CD4-positive, alpha-beta T cell treated with Interleukin-1 beta for 1 hour (primary cell): ENCODE measurements at regions not wholly inside any gene's neighbourhood (a gene's known extent, or its start where the extent isn't known, plus 50 kb on each side); places are given as distances from the start of the nearest gene placed in this dataset.

Source experiments
- DNase-seq, 2 donors: peaks; one replicate each; pipeline ENCODE4 v3.0.0-alpha.2; 2020 to 2022

DNA sequence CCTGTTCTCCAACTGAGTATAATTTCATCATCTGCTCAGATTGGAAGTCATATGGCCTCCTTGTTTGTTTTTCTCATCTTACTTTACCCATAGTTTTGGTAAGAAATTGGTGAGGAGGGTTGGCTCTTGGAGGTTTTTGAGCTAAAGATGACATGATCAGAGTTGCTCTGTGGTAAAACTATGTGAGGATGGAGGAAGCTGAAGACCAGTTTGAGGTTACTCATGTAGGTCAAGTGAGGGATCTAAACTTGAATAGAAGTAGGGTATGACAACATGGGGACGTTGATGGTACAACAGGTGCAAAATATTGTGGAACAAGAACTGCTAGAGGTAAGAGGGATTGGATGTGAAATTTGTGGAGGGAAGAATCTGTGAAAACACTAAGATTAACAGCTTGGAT, 87.7 kb upstream of the NEO1 start:
- DNase-seq, result no peak

DNA sequence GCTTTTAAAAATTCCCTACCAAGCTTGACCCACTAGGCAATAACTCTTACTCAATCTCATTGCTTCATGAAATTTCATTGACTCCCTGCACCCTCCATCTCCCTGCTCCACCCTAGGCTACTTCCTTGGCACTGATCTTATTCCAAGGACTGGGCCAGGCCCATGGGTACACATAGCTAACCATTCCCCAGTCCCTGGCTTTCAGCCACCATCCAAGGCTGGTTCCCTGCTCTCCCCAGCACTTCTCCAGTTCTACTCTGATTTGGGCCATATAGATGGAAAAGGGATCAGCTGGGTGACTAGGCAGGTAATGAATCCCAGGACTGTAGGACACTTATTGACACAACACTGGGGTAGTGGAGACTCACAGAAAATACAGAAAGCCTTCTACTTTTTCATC, 88.1 kb upstream of the NEO1 start:
- DNase-seq, result no peak

DNA sequence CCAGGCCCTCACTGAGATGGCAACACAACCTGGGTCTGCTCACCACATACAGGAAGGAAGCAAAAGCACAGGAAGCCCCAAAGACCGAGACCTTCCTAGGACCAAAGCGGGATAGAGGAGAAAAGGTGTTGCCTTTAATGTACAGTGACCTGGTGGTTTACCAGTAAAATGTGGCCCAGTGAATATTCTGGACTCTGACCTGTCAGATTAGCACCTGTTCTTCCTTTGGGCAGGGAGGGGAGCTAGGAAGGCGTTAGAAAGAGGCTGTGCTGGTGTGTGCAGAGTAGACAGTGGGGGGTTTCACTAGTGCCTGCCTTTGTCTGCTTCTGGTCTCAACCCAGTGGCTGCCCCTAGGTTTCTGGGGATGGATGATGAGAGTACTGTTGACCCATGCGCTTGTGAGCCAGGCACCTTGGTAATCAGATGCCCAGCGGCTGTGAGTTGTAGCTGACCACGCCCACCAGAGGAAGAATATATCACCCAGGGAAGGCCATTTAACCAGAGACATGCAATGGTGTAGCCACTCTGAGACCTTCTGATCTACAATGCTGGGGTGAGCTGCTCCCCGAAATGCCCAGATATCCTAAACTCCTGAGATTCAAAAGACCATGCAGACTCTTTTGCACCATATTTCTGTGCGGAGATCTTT, 90.1 kb upstream of the NEO1 start:
- no peak for DNase-seq

DNA sequence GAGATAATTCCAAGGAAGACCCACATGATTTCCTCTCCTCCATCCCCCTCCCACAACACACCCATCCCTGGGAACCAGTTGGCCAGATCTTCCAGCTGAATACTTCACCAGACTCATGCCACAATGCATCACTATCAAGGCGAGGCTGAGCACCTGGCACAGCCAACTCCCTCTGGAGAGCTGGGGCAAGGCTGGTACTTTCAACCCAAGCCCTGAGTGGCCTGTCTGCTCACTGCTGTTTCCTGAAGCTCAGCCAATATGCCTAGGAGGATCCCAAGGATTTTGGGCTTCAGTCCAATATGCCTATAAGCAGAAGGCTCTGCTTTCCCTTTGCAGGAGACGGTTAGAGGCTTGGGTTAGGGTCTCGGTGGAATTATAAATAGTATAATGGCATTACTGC, 90.9 kb upstream of the NEO1 start:
- DNase-seq, result no peak

DNA sequence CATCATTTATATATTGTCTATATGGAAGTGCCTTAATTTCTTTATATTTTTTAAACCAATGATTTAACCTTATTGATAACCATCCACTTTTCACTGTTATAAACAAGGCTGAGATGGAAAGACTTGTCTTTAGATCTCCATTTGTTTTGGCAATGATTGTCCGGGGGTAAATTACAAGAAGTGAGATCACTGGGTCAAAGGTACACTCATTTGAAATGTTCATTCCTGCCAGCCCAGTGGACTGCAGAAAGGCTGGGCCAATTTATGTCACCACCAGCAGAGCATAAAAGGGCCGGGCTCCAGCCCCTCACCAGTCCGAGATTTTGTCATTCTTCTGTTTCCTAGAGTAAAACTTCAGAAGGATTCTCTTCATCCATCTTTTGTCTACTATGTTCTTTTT, 93.6 kb upstream of the NEO1 start:
- DNase-seq, result no peak

DNA sequence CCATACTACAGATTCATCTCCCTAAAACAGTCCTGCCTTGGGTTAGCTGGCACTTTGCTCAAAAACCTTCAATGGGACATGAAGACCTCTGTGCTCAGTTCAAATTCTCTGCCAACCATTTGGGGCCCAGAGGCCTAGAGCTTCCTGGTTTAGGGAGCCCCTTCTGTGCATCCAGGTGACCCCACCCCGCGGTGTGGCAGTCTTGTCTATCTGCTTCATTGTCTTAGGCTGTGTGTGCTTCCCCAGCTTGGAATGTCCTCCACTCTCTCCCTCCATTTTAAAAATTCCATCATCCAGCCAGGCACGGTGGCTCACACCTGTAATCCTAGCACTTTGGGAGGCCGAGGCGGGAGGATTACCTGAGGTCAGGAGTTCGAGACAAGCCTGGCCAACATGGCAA, 99.0 kb upstream of the NEO1 start:
- no peak for DNase-seq

DNA sequence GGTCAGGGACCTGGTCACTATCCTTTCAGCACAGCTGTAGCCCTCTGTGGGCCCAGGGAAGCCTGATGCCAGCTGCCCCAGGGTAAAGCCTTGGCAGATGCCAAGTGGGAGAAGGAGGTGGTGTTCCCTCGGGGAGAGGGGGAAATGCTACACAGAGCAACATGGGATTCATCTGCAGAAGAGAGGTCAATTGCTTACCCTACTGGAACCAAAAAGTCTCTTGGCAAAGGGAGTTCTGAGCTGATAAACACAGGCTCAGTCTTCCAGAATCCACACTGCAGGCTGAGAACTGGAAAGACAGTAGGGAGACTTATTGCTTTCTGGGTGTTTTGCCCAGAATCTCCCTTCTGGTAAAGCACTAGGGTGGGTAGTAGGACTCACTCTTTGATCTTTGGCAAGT, 100.1 kb upstream of the NEO1 start:
- no peak for DNase-seq

DNA sequence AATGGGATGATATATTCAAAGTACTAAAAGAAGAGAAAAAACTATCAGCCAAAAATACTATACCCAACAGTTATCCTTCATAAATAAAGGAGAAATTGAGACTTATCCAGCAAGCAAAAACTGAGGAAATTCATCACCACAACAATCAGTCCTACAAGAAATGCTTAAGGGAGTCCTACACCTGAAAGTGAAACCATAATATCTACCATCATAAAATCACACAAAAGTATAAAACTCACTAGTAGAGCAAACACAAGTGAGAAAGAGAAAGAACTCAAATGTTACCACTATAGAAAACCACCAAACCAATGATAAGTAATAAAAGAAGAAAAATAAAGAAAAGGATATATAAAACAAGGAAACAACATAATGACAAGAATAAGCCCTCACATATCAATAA, 103.6 kb upstream of the NEO1 start:
- no peak for DNase-seq

DNA sequence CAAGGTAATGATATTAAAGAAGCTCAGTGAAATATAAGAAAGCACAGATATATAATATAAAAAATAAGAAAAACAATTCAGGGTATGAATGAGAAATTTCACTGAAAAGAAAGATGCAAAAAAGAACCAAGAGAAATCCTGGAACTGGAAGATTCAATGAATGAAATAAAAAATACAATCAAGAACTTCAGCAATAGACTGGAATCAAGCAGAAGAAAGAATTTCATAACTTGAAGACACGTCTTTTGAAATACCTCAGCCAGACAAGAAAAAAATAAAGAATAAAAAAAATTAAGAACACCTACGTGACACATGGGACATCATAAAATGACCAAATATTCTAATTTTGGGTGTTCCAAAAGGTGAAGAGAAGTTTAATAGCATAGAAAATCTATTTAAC, 104.6 kb upstream of the NEO1 start:
- DNase-seq, result no peak

DNA sequence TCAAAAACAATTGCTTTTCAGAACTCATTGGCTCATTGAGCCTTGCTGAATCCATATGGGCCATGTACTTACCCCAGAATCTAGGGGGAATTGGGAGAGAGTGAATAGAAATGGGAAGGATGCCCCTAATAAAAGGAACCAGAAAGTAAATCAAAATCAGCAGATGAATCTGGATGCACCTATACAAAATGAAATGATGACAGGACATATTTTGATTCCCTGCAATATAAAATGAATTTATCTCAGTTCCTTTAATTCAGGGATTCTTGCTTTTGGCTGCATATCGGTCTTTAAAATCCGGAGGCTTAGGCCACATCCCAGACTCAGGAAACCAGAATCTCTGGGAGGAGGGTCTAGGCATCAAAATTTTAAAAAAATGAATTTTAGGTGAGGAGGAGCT, 107.7 kb upstream of the NEO1 start:
- DNase-seq, result no peak

DNA sequence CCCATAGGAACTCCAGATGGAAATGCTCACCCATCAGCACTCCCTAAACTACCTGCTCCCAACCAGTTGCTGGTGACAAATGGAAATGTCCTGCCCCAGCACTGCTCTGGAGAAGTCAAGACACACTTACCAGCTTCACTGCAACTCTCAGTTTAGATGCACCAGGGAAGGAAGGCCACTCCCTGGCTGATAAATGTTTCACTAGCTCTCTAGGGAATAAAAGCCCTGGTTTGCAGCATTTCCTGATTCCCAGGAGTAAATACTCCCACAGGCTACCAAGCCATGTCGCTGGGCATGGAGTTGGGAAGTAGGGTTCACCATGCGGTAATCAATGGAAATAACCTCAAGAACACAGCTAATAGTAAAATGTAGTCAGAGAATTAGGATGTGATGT, 112.0 kb upstream of the NEO1 start:
- DNase-seq, result no peak

DNA sequence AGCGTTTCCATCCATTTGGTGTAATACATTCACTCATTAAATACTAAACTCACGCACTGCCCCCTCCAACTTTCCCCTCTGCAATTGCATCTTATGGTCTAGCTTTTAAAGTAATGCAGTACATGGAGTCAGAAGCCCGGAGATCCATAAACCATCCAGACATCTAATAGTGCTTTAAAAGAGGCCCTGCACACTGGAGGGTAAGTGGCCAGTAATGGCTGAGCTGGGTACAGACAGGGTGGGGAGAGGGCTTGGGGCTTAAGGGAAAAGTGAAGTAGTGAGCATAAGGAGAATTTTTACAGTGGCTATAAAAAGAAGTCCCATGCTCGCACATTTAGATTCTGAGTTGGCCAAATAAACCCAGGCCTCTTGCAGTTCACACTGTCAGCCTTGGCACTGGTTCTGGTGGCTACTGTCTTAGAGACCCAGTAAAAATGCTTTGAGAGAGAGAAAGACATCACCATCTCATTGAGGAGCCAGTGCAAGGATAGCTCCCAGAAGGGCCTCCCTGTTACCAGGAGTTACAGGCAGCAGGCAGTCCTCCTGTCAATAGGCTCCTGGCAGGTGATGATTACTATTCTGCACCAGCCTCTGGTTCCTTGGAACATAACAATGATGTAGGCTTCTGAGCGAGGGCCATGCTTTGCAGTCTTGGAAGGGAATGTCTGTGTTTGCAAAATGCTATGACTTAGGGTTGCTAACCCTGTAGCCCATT, 112.6 kb upstream of the NEO1 start:
- no peak for DNase-seq

DNA sequence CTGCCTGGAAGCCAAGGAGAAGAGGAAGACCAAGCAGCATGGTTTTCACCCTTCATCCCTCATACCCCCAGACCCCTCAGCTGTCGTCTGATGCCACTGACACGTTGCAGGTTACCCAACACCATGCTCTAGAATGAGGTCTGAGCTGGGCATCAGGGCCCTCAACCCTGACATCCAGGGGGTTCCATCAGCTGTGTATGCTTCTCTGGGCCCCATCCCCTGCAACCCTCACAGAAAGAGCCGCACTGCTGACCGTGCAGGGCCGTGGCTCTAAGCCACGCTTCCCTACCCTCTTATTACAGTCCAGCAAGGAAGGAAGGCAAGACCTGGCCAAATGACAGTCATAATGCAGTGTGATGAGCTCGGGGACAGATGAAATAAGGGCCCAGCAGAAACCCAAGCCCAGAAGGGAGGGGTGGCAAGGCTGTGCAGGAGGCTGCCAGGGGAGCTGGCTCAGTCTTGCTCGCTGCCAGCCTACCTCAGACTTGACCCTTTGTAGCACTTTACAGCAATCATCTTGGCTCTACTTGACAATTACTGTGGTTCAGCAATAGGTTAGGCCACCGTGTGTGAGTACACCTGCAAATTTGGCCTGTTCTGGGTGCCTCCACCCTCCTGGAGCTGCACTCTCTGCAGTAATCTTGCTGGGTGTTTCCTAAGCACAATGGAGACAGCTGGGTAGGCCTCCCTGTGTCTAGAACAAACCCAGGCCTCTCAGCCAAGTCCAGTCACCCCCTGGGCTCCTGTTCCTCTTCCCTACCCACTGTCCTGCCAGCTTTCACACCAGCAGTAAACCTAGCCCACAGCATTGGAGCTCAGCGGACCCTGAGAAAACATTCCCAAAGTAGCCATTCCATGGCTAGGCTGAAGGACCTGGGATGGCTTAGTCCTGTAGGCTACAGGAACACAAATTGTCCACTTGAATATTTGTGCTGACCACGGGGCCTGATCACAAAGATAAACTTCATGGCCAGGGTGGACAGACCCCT, 115.3 kb upstream of the NEO1 start:
- DNase-seq, result no peak

DNA sequence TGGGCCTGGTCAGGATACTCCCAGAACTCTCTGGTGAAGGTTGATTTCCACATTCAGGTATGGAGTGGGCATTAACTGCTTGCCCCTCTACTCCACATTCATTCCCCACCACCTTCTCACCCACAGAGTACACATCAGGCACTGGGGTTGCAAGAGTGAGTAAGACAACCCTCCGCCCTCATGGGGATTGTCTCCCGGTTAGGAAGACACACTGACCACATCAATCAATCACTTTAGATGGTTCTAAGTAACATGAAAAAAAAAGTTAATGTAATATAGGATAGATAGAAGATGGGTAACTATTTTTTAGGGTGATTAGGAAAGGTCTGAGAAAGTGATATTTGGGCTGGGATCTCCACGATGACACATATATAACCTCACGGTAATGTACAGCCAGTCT, 116.0 kb upstream of the NEO1 start:
- DNase-seq, result no peak

DNA sequence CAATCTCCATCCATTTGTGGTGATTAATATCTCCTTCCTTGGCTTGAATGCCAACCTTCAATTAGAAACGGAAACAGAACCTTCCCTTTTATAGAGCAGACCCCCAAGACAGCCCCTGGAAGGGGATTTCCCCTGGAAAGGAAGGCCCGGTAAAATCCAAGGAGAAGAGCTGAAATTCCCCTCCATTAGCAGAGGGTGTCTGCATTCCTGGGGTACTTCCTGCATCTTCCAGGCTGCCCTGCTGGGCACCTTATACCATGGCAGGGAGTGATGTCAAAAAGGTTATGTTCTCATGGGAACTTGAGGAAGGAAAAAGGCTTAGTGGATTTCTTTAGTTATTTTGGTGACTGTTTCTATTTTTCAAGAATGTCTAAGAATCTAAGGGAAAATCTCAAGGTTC, 116.7 kb upstream of the NEO1 start:
- no peak for DNase-seq

DNA sequence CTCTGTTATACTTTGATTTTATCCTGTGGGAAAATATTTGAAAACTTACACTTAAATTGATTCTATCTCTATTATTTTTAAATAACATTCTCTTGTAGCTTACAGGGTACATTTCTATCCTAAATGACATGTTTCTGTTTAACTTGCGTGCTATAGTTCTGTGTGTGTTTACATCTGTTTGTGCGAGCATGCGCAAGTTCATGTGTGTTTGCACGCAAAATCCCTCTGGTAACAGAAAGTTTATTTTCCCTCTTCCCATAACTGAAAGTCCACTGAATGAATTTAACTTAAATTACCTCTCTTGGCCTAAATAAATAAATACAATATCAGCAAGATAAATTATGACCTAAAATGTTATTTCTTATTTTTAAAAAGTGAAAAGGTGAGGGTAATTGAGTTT, 117.3 kb upstream of the NEO1 start:
- no peak for DNase-seq

DNA sequence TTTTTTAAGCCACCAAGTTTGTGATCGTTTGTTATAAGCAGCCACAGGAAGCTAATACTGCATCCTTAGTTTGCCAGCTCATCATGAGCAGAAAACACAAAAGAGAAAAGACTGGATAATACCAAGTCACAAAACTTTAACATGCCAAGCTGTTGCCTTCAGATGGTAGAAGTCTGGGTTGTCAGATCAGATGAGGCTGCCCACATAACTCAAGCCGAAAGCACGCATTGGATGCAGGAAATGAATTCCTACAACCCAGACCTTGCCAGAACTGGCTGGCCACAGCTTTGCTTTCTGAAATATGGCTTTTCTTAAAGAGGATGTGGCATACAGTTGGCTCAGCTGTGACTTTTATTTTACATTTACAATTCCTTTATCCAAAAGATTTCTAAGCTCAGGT, 118.3 kb upstream of the NEO1 start:
- DNase-seq, result no peak

DNA sequence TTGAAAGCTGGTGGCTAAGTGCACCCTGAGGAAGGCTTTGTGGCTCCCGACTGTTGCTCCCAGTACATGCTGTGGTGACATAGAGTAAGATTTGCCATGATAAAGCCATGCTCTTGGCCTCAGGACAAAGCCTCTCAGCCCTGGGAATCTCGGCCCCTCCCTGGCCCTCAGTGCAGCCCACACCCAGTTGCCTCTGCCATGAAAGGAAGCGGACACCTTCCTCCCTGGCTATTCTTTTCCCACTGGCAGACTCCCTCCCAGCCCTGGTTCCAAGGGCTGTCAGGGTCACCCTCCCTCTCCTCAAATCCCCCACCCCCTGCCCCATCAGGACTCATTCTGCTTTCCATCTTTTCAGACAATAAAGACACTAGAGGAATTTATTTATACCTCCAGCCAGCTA, 119.8 kb upstream of the NEO1 start:
- no peak for DNase-seq

DNA sequence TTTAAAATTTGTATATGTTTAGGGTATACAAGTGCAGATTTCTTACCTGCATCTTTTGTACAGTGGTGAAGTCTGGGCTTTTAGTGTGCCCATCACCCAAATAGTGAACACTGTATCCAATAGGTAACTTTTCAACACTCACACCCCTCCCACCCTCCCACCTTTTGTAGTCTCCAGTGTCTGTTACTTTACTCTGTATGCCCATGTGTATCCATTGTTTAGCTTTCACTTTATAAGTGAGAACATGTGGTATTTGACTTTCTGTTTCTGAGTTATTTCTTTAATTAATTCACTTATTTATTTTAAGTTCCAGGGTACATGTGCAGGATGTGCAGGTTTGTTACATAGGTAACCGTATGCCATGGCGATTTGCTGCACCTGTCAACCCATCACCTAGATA, 124.8 kb upstream of the NEO1 start:
- no peak for DNase-seq

DNA sequence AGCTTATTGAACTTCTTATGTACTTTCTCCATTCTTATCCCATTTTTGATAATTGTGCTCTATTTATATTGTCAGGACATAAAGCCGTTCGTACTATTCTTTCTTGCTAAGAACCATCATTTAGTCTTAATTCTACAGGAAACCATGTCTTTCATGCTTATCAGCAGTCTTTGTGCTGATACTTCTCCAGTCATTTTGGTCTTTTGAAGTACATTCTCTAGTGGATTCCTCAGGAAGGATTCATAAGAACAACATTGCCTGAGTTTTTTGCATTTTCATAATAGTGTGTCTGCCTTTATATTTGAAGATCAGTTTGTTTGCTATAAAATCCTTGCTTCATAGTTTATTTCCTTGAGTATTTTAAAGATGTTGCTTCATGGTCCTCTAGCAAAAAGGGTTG, 126.6 kb upstream of the NEO1 start:
- DNase-seq, result no peak

DNA sequence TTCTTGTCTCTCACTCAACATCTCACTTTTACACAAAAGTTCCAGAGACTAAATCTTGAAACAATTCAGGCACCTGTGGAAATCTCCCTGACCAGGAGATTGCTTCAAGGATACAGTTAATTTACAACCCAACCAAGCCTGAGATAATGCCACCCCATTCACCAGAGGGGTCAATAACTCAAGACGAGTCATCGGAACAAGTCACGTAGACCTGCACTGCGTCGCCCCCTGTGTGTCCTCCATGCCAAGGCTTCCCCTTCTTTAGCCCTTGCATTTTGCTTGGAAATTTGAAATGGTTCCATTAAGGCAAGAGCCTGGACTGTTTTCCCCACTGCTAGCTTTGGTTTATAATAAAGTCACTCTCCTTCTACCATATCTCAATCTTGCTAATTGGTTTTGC, 129.0 kb upstream of the NEO1 start:
- DNase-seq, result no peak

DNA sequence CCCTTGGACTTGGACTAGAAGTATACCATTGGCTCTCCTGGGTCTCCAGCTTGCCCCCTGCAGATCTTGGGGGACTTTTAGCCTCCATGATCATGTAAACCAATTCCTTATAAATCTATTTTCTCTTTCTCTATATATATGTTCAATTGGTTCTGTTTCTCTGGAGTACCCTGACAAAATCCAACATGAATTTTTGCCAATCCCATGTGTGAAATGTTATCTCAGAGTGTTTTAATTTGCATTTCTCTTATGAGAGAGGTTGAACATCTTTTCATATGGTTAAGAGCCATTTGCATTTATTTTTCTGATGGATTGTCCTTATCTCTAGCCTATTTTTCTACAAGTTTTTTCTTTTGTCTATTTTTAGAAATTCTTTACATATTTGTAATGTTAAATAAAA, 131.7 kb upstream of the NEO1 start:
- no peak for DNase-seq

DNA sequence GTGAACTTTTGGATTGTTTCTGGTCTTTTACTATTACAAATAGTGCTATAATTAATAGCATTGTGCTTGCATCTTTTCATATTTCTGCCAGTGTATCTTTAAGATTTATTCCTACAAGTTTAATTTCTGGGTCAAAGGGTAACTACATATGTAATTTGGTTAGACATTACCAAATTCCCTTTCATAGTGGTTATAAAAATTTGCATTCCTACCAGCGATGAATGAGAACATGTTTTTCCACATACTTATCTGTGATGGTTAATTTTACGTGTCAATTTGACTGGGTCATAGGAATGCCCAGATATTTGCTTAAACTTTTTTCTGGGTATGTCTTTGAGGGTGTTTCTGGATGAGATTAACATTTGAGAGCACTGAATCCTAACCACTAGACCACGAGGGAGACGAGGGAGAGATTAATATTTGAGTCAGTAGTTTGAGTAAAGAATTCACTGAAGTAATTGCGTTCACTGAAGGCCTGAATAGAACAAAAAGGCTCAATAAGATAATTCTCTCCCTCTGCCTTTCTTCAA, 132.3 kb upstream of the NEO1 start:
- no peak for DNase-seq

DNA sequence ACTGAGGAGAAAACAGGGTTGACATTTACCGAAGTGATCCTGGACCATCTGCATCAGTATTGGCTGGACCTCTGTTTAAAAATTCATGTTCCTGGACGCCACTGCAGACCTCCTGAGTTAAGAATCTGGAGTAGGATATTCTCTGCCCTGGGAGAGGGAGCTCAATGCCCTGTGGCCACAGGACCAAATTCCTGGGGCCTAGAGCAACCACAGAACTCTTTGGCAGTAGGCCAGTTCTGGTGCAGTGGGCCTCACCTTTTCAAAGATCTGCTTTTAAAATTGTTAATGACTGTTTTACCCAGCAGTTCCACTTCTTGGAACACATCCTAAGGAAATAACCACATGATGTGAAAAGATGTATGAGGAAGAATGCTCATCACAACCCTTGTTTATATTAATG, 133.3 kb upstream of the ADPGK start:
- no peak for DNase-seq
